SK-N-SH (cell line): ENCODE measurements at regions not wholly inside any gene's neighbourhood (a gene's known extent, or its start where the extent isn't known, plus 50 kb on each side); places are given as distances from the start of the nearest gene placed in this dataset.
A peak's percentile ranks its signal among the peaks of the same experiment; 100 is the strongest.

ENCODE experiments used
- CTCF ChIA-PET: fragments of 300-600, 350-600 bp; formaldehyde crosslinking; extraction: SDS; loops from one replicate; lab custom pipeline; 2021; lab: Yijun Ruan, JAX
- POLR2A ChIA-PET: fragments of 350-600 bp; sonication (Branson Sonifier 250); formaldehyde crosslinking; extraction: SDS; loops from one replicate; lab custom pipeline; 2020; ENCODE audit warnings: antibody characterized with exemption, inconsistent platforms; lab: Yijun Ruan, JAX
- DNase-seq: peaks from one replicate; pipeline ENCODE4 v3.0.0; 2012
- H2AFZ ChIP-seq: fragments of 200-600 bp; sonication (generic); 2 replicates; pipeline ENCODE4 v1.8.1; 2016; ENCODE audit warnings: antibody characterized with exemption, mild to moderate bottlenecking, low read depth
- H3F3A ChIP-seq: fragments of 200-600 bp; sonication (generic); replicated peaks from 2 replicates; pipeline ENCODE3; 2016; ENCODE audit warnings: antibody characterized with exemption, mild to moderate bottlenecking; ENCODE audit not compliant: insufficient read depth
- H3K27ac ChIP-seq, 2 experiments: fragments of 200-500 bp in 1 of 2; fragments of 200-600 bp in 1 of 2; sonication (Bioruptor generic) in 1 of 2; sonication (generic), shearing (Covaris generic) in 1 of 2; 2 replicates each; pipeline versions ENCODE4 v1.5.1 to v1.6.1; 2014 to 2016; ENCODE audit warnings: low read depth in 2 of 2, inconsistent platforms in 1 of 2, low read length in 1 of 2, mild to moderate bottlenecking in 1 of 2, mixed read lengths in 1 of 2
- H3K27me3 ChIP-seq: fragments of 200-600 bp; sonication (generic), shearing (Covaris generic); 2 replicates; pipeline ENCODE4 v1.6.1; 2016; ENCODE audit warnings: mixed run types; ENCODE audit not compliant: insufficient read depth
- H3K36me3 ChIP-seq, 2 experiments: fragments of 200-500 bp in 1 of 2; fragments of 200-600 bp in 1 of 2; sonication (Bioruptor generic) in 1 of 2; sonication (generic) in 1 of 2; replicated peaks in 1 of 2; 2 replicates each; pipeline versions ENCODE3 to v1.5.1; 2014 to 2016; ENCODE audit warnings: low read length in 1 of 2, mild to moderate bottlenecking in 1 of 2; ENCODE audit not compliant: insufficient read depth in 2 of 2, control insufficient read depth in 1 of 2
- H3K4me1 ChIP-seq, 2 experiments: fragments of 200-500 bp in 1 of 2; fragments of 200-600 bp in 1 of 2; sonication (Bioruptor generic) in 1 of 2; sonication (generic), shearing (Covaris generic) in 1 of 2; 2 replicates each; pipeline versions ENCODE4 v1.5.1 to v1.6.1; 2014 to 2016; ENCODE audit warnings: low read depth in 1 of 2, low read length in 1 of 2, mixed run types in 1 of 2; ENCODE audit not compliant: insufficient read depth in 2 of 2, control insufficient read depth in 1 of 2
- H3K4me2 ChIP-seq: fragments of 200-600 bp; sonication (generic), shearing (Covaris generic); 2 replicates; pipeline ENCODE4 v1.6.1; 2017; ENCODE audit warnings: mixed run types
- H3K4me3 ChIP-seq, 2 experiments: fragments of 200-500 bp in 1 of 2; fragments of 200-600 bp in 1 of 2; sonication (Bioruptor generic) in 1 of 2; sonication (generic), shearing (Covaris generic) in 1 of 2; 2 replicates each; pipeline versions ENCODE4 v1.5.1 to v1.8.1; 2014 to 2016; ENCODE audit warnings: low read depth in 2 of 2, inconsistent platforms in 1 of 2, low read length in 1 of 2, mild to moderate bottlenecking in 1 of 2, mixed read lengths in 1 of 2, moderate library complexity in 1 of 2
- H3K79me2 ChIP-seq: fragments of 200-600 bp; sonication (generic); 2 replicates; pipeline ENCODE4 v1.8.1; 2017; ENCODE audit warnings: mild to moderate bottlenecking; ENCODE audit not compliant: insufficient read depth
- H3K9ac ChIP-seq: fragments of 200-600 bp; sonication (generic); 2 replicates; pipeline ENCODE4 v1.6.1; 2017; ENCODE audit warnings: mixed run types
- H3K9me2 ChIP-seq: fragments of 200-600 bp; sonication (generic); 2 replicates; pipeline ENCODE4 v1.6.1; 2017; ENCODE audit warnings: mixed run types
- H3K9me3 ChIP-seq: fragments of 200-600 bp; sonication (generic); 2 replicates; pipeline ENCODE4 v1.6.1; 2017; ENCODE audit warnings: mixed run types, mild to moderate bottlenecking, moderate library complexity
- H4K20me1 ChIP-seq: fragments of 200-600 bp; sonication (generic); 2 replicates; pipeline ENCODE4 v1.6.1; 2017; ENCODE audit warnings: mild to moderate bottlenecking, mixed run types; ENCODE audit not compliant: insufficient read depth
- CHD2 ChIP-seq: fragments of 150-350 bp; IDR thresholded peaks from 2 replicates; pipeline ENCODE4 v1.6.1; 2018; ENCODE audit warnings: low read length; ENCODE audit not compliant: partially characterized antibody
- FOSL2 ChIP-seq: IDR thresholded peaks from 2 replicates; pipeline ENCODE4 v1.4.0; 2012; ENCODE audit warnings: low read depth, mild to moderate bottlenecking, moderate library complexity, borderline replicate concordance
- MXI1 ChIP-seq: IDR thresholded peaks from 2 replicates; pipeline ENCODE4 v1.6.1; 2012; ENCODE audit warnings: mild to moderate bottlenecking, low read depth, low read length, improper control_type of control experiment
- NRF1 ChIP-seq: IDR thresholded peaks from 2 replicates; pipeline ENCODE4 v1.6.1; 2012; ENCODE audit warnings: low read depth, mild to moderate bottlenecking, low read length
- RFX5 ChIP-seq: IDR thresholded peaks from 2 replicates; pipeline ENCODE4 v1.6.1; 2012; ENCODE audit warnings: mild to moderate bottlenecking, improper control_type of control experiment, low read length
- RXRA ChIP-seq: IDR thresholded peaks from 2 replicates; pipeline ENCODE4 v1.4.0; 2012; ENCODE audit warnings: low read depth, mild to moderate bottlenecking, borderline replicate concordance
- SMC3 ChIP-seq: IDR thresholded peaks from 2 replicates; pipeline ENCODE4 v1.6.1; 2012; ENCODE audit warnings: low read depth, low read length, improper control_type of control experiment
- WGBS: methylation state at CpG from one replicate; pipeline ENCODE4 v1.1.6; 2017; ENCODE audit warnings: low lambda C conversion rate; 5-methylcytosine and 5-hydroxymethylcytosine counted together
- TF ChIP-seq, protein P1 (sequence below): fragments of 200-600 bp; sonication (generic); IDR thresholded peaks from 2 replicates; pipeline ENCODE4 v1.6.1; 2017; ENCODE audit warnings: antibody characterized with exemption, mild to moderate bottlenecking, moderate library complexity
- TF ChIP-seq, protein P2 (sequence below): fragments of 150-350 bp; IDR thresholded peaks from 2 replicates; pipeline ENCODE4 v1.6.1; 2017; ENCODE audit warnings: antibody characterized with exemption, low read length, low read depth, borderline replicate concordance

DNA sequence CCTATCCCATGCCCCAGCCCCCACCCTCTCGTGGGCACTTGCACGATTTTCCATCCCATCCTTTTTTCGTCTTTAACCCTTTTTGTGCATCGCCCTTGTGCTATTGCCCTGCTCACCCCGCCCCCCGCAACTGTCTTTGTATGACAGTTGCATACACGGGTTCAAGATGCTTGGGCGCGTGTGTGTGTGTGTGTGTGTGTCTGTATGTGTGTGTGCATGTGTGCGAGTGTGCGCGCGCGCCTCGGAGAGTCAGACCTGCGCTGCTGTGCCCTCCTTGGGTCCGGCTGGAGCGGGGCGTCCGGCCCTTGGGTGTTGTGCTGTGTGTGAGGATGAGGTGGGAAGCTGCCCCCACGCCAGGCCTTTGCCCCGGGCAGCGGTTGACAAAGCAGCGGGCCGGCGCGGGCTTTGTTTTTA is 230.7 kb downstream of the HAUS1 start:
- WGBS = 21% methylated on average over 25 of the region's 27 CpGs
- H3K4me3 ChIP-seq = peak overlapping the region; percentile 60 to 63
- peaks cover 6% of the 10 kb centered on the region; the same call in 1 of the 2 replicates for H3K27me3 ChIP-seq
- TF ChIP-seq RFX5 (no peak), SMC3 (no peak), FOSL2 (no peak), MXI1 (peak; percentile 69), RXRA (no peak)
- TF ChIP-seq, protein P1, sequence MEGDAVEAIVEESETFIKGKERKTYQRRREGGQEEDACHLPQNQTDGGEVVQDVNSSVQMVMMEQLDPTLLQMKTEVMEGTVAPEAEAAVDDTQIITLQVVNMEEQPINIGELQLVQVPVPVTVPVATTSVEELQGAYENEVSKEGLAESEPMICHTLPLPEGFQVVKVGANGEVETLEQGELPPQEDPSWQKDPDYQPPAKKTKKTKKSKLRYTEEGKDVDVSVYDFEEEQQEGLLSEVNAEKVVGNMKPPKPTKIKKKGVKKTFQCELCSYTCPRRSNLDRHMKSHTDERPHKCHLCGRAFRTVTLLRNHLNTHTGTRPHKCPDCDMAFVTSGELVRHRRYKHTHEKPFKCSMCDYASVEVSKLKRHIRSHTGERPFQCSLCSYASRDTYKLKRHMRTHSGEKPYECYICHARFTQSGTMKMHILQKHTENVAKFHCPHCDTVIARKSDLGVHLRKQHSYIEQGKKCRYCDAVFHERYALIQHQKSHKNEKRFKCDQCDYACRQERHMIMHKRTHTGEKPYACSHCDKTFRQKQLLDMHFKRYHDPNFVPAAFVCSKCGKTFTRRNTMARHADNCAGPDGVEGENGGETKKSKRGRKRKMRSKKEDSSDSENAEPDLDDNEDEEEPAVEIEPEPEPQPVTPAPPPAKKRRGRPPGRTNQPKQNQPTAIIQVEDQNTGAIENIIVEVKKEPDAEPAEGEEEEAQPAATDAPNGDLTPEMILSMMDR = no peak
- TF ChIP-seq, protein P2, sequence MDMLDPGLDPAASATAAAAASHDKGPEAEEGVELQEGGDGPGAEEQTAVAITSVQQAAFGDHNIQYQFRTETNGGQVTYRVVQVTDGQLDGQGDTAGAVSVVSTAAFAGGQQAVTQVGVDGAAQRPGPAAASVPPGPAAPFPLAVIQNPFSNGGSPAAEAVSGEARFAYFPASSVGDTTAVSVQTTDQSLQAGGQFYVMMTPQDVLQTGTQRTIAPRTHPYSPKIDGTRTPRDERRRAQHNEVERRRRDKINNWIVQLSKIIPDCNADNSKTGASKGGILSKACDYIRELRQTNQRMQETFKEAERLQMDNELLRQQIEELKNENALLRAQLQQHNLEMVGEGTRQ = no peak
- H2AFZ ChIP-seq = no peak overlapping the region
- no peaks in the 10 kb centered on the region for H4K20me1 ChIP-seq
- H3K27ac ChIP-seq = peak overlapping the region in 1 of 2 experiments; percentile 86; a peak in 2 of 4 replicates
- H3K9me3 ChIP-seq = no peaks in the 10 kb centered on the region
- ChIA-PET POLR2A (interaction anchor here (0.7 to 1.6 kb wide), 3 partner anchors 12 to 53 kb away, joined by 3 to 5 read pairs (median 3); no protein-coding TSS in a partner anchor), CTCF (interaction anchor here (0.8 to 2.7 kb wide), 8 partner anchors 37 to 323 kb away, joined by 3 to 14 read pairs (median 4); a partner anchor contains a TSS)
- no peaks in the 10 kb centered on the region for H3K9me2 ChIP-seq
- H3K9ac ChIP-seq = peak overlapping the region; percentile 56; the same call in 1 of the 2 replicates
- peak overlapping the region; percentile 84 for H3K4me2 ChIP-seq
- H3F3A ChIP-seq = no peaks in the 10 kb centered on the region
- peak; percentile 74 for DNase-seq
- H3K36me3 ChIP-seq = no peaks in the 10 kb centered on the region
- no peaks in the 10 kb centered on the region for H3K79me2 ChIP-seq
- peaks cover 11 to 45% of the 10 kb centered on the region in 2 experiments; a peak in 3 of 4 replicates for H3K4me1 ChIP-seq

DNA sequence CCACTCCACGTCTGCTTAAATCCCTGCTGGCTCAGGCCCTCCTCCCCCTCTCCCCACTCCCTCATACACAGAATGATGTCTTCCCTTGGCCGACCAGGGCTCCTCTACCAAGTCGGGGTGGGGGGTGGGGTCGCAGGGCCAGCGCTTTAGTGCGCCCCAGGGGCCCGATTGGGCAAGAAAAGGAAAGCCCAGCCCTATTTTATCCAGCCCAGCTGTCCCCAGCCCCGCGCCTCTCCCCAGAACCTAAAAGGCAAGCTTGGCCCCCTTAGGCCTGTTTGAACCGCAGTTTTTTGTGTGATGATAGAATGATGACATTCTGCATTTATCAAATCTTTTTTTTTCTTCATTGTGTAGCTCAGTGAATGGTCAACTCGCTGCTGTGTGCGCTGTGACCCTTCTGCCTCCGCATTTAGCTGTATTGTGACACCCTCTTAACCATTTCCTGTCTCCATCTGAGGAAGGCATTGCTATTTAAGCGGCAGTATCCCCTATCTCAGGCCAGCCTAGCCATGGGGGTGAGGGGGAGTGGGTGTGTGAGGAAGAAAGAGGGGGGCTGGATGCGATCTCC is 231.4 kb downstream of the HAUS1 start:
- Histone ChIP-seq H3K36me3 (no peaks in the 10 kb centered on the region), H3K9me2 (no peaks in the 10 kb centered on the region), H3K9ac (no peak overlapping the region; the same call in 1 of the 2 replicates), H3F3A (no peaks in the 10 kb centered on the region), H3K4me3 (peak overlapping the region; percentile 60 to 63; a peak in 3 of 4 replicates), H3K4me2 (peak overlapping the region; percentile 84), H3K79me2 (no peaks in the 10 kb centered on the region), H3K9me3 (no peaks in the 10 kb centered on the region), H2AFZ (no peak overlapping the region), H3K4me1 (peaks cover 11 to 48% of the 10 kb centered on the region in 2 experiments; a peak in 3 of 4 replicates), H4K20me1 (no peaks in the 10 kb centered on the region), H3K27ac (peak overlapping the region; percentile 18 to 86; a peak in 3 of 4 replicates), H3K27me3 (peaks cover 6% of the 10 kb centered on the region; the same call in 1 of the 2 replicates)
- DNase-seq = peak; percentile 75
- POLR2A ChIA-PET = interaction anchor here (0.8 to 1.6 kb wide), 4 partner anchors 13 to 140 kb away, joined by 3 to 5 read pairs (median 3); no protein-coding TSS in a partner anchor
- WGBS = 20% methylated on average over 14 of the region's 15 CpGs
- CTCF ChIA-PET = interaction anchor here (0.8 to 2.2 kb wide), 11 partner anchors 36 to 322 kb away, joined by 3 to 7 read pairs (median 4); a partner anchor contains a TSS
- TF ChIP-seq CHD2 (peak; percentile 44), NRF1 (no peak), MXI1 (0 out of 2 replicates have a peak, but pooled peaks have one; percentile 7)
